ENCODE measurements at regions not wholly inside any gene's neighbourhood (a gene's known extent, or its start where the extent isn't known, plus 50 kb on each side); places are given as distances from the start of the nearest gene placed in this dataset.
"Not testable (repeated sequence)": the region's sequence is repeated elsewhere in the genome, so short reads cannot be mapped to it uniquely, and the experiment has no call there.

GRCh38 chr20:56723331-56723730 lies 94.2 kb downstream of the TFAP2C start:
- in situ Hi-C loops (cut with HindIII; ENCODE audit: low sequenced_read_pairs) = loop anchor here (5.0 kb wide), 1 partner anchor 74 kb away; no protein-coding TSS in a partner anchor

DNA sequence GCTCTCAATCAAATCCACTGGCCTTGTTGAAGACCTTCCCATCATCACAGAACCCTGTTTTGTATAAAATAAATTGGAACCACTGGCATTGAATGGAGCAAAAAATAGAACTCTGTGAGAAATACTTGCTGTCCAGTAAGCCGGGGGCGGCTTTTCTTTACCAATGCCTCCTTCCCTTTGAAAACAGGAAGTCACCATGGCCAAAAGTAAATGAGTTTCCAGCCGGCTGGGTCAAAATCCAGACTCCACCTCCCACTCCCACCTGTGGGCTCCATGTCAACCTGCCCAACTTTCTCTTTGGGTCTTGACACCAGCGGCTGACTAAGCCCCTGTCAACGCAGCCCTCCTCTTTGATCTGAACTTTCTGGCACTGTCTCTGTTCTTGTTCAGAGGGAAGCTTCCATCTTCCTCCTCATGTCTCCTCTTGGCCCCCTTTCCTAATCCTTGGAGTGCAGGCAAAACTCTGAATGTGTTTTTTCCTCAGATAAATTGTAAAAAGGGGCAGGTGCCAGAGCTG lies 95.2 kb downstream of the TFAP2C start:
- in situ Hi-C loops (cut with HindIII; ENCODE audit: low sequenced_read_pairs) = loop anchor here (5.0 kb wide), 1 partner anchor 73 kb away; no protein-coding TSS in a partner anchor

DNA sequence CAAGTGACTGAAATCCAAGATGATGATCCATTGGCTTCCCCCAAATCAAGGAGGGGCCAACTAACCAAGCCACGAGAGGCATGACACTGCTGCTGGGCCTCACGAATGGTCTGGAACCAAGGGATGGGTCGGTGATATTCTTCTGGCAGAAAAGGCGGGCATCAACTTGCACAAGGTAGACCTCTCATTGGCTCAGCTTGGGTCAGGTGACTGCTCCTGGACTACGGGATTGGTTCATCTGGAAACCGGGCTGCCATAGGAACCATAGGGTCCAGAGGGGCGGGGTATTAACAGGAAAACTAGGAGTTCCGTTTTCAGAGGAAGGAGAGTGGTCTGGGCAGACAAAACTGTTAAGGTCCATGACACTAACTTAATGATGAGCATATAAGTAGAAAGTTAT lies 100.9 kb downstream of the TFAP2C start:
- in situ Hi-C loops (cut with HindIII; ENCODE audit: low sequenced_read_pairs) = no loop called here

GRCh38 chr20:56730996-56731395 lies 101.9 kb downstream of the TFAP2C start:
- in situ Hi-C loops (cut with HindIII; ENCODE audit: low sequenced_read_pairs) = no loop called here

DNA sequence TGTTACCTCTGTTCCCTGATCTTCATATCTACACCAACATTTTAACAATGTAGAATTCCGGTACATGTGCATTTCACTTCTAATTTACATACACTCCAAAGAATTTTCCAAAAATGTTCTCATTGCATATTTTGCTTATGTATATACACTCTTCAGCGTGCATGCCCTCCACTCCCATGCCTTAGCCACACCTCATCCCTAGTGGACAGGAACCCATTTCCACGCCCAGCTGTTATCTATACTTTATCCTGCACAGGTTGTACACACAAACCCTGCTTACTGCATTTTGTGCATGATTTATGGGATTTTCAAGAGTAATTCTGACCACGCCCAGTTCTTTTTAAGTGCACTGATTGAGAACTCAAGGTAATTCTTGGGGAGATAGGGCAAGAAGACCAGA lies 102.4 kb downstream of the TFAP2C start:
- in situ Hi-C loops (cut with HindIII; ENCODE audit: low sequenced_read_pairs) = no loop called here

DNA sequence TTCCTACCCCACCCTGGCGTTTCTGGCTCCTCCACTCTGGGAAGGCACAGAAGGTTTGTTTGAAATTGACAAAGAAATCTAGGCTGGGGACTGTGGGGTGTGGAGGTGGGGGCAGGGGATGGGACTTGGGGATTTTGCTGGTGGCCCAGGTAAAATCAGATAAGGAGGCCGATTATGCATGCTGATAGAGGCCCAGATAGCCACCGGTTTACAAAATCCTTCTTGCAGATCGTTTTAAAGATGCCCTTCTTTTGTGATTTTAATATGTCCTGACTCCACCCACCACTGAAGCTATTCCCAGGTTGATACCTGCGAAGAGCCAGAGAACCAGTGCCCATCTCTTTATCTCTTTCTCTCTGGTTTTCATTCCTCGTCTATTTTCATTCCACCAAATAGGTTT lies 104.9 kb downstream of the TFAP2C start:
- in situ Hi-C loops (cut with HindIII; ENCODE audit: low sequenced_read_pairs) = no loop called here

- in situ Hi-C loops (cut with HindIII; ENCODE audit: low sequenced_read_pairs) = no loop called here
Measured at GRCh38 chr20:56735084-56735642, 106.1 kb downstream of the TFAP2C start.

- in situ Hi-C loops (cut with HindIII; ENCODE audit: low sequenced_read_pairs) = no loop called here
Measured at GRCh38 chr20:56736285-56736857, 107.3 kb downstream of the TFAP2C start.

DNA sequence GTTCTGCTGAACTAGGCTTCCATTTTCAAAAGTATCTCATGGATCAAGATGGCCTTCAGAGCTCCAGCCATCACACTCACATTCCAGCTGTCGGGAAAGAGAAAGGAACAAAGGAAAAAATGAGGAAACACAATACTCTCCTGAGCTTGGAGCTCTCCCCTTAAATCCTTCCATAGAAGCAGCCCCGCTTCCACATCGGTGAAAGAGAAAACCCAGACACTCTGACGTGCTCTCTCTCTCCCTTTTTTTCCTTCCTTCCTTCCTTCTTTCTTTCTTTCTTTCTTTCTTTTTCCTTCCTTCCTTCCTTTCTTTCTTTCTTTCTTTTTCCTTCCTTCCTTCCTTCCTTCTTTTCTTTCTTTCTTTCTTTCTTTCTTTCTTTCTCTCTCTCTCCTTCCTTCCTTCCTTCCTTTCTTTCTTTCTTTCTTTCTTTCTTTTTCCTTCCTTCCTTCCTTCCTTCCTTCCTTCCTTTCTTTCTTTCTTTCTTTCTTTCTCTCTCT lies 115.3 kb downstream of the TFAP2C start:
- in situ Hi-C loops (cut with HindIII; ENCODE audit: low sequenced_read_pairs) = not testable (repeated sequence)

DNA sequence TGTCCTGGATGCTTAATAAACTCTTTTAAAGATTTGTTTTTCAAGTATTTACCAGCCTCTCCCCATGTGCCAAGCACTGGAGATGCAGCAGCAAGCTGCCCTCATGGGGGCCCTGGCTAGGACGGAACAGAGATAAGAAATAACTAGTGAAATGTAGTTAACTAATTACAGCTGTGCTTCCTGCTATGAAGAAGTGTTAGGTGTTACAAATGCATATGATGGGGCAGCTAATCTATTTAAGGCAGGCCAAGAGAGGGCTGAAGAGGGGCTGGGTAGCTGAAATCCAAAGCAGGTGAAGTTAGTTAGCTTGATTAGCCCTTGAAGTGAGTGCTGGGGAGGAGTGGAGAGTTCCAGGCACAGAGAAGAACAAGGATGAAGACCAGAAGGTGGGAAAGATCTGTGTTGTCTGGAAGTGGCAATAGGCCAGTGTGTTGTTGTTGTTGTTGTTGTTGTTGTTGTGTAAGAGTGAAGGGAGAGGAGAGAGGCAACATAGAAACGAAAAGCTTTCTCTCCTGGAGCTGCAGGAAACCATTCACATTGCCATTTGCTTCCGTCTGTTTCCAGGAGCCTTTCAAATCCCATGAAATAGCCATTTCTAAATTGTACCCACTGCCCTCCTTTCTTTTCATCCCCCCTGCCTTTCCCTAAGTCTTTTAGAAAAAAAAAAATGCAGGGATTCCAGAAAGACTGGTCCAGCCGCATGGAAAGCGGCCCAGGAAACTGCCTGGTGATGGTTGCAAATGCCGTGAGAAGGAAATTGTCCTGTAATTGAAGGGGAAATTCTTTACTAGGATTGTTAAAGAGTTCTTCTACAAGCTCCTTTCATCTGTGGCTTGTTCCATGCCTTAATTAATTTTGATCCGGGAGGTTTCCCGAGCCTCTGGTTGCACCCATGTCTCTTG lies 119.6 kb downstream of the TFAP2C start:
- in situ Hi-C loops (cut with HindIII; ENCODE audit: low sequenced_read_pairs) = no loop called here

DNA sequence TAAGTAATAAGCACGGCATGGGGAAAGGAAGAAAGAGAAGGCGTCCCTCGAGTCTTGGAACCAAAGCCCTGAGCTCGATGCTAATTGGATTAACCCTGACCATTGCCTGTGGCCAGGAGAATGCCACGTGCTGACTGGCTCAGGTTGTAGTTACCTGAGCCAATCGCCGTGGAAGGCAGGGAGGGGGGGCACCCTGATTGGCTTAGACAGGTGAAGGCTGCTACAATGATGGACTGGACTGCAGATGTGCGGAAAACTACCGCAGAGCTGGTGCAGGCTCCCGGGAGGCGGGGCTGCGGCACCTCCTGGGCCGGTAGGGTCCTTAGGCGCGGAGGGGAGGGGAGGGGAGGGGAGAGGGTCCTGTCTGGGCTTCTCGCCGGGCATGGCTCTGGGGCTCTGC lies 121.3 kb downstream of the TFAP2C start:
- in situ Hi-C loops (cut with HindIII; ENCODE audit: low sequenced_read_pairs) = no loop called here

DNA sequence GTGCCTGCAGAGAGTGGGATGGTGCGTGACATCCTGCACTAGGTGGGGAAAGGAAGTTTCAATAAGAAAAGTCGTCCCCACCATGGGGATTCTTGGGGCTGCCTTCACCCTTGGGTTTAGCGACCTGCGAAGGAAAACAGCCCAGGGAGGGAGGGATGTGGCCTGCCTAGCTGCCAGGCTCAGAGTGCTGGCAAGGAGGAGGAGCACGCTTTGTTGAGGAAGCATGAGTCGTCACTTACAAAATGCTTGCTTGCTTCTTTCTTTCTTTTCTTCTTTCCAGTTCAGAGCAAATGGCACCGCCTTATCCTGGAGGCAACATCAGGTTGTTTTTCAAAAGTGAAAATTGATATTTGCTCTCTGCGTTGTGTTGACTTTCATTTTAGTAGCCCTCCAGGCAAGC lies 123.2 kb downstream of the TFAP2C start:
- in situ Hi-C loops (cut with HindIII; ENCODE audit: low sequenced_read_pairs) = no loop called here

- in situ Hi-C loops (cut with HindIII; ENCODE audit: low sequenced_read_pairs) = no loop called here
Measured at GRCh38 chr20:56755201-56755600, 126.1 kb downstream of the TFAP2C start.

DNA sequence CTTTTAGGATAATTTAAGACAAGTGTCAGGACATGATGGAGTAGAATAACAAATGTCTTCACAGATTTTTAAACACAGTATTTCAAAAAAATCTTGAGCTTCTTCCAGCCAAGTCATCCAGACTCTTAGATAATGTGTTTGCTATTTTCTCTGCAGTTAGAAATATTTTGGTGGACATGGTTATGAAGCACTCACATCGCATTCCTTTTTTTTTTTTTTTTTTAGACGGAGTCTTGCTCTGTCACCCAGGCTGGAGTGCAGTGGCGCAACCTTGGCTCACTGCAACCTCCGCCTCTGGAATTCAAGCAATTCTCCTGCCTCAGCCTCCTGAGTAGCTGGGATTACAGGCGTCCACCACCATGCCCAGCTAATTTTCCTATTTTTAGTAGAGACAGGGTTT lies 127.6 kb downstream of the TFAP2C start:
- in situ Hi-C loops (cut with HindIII; ENCODE audit: low sequenced_read_pairs) = not testable (repeated sequence)

DNA sequence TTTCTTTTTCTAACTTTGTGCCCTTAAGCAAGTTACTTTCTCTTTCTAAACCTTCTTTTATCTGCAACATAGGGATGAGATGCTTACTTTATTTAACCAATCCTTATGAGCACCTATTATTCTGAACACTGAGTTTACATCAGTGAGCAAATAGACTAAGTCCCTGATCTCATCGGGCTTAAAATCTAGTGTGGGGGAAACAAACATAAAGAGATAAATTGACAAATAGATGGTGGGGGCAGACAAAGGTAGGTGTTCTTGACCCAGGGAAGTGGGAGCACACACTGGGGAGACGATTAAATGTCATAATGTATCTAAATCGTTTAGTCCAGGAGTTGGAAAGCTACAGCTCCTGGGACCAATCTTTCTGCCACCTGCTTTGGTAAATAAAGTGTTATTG lies 129.6 kb downstream of the TFAP2C start:
- in situ Hi-C loops (cut with HindIII; ENCODE audit: low sequenced_read_pairs) = no loop called here

- in situ Hi-C loops (cut with HindIII; ENCODE audit: low sequenced_read_pairs) = no loop called here
Measured at GRCh38 chr20:56759741-56760278, 130.7 kb downstream of the TFAP2C start.

DNA sequence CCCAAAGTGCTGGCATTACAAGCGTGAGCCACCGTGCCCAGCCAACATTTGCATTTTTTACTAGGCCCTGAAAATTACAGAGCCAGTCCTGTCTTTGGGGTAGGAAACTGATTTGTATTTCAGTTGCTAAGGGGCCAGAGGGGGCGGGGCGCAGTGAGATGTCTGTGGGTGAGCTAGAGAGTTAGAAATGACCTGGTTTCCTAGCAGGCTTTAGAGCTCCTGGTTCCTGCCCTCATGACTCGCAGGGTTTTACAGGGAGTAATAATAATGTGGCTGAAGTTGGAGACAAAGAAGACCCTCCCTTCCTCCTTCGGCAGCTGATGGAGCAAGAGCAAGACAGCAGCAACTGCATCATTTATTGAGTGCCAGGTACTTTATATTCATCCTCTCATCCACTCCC lies 131.5 kb downstream of the TFAP2C start:
- in situ Hi-C loops (cut with HindIII; ENCODE audit: low sequenced_read_pairs) = no loop called here

- in situ Hi-C loops (cut with HindIII; ENCODE audit: low sequenced_read_pairs) = no loop called here
Measured at GRCh38 chr20:56761393-56761792, 132.3 kb downstream of the TFAP2C start.

DNA sequence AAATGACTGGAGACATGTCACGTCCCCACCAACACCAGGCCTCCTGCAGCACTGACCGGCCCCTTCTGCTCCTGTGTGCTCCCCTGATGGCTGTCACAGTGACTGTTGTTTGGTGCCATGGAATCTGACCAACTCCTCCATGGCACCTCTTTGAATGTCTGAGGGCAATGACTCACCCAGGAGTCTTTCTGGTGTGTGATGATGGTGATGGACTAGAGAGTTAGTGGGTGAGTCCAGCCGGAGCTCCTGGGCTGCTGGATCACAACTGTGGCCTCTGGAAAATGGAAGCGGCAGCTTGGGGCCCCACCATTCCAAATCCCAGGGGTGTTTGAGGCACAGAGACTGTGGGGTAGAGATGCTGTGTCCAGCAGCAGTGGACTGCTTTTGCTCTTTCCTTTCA lies 133.3 kb downstream of the TFAP2C start:
- in situ Hi-C loops (cut with HindIII; ENCODE audit: low sequenced_read_pairs) = no loop called here

DNA sequence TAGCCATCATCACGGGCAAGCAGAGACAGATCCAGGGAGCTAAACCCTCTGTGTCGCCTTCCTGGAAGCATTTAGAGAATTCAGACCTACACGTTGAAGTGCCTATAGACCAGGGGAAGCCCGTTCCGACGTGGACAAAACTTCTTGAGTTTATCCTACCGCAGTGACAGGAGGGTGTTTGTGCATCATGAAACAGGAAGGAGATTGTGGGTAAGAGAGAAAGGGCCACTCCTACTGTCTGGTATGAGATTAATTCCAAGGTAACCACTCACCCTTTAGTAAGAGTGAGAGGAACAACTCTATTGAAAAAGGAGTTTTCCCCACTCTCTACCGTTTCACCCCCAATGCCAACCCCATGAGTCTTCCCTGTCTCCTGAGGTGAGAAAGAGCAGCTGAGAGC lies 133.7 kb downstream of the TFAP2C start:
- in situ Hi-C loops (cut with HindIII; ENCODE audit: low sequenced_read_pairs) = no loop called here

DNA sequence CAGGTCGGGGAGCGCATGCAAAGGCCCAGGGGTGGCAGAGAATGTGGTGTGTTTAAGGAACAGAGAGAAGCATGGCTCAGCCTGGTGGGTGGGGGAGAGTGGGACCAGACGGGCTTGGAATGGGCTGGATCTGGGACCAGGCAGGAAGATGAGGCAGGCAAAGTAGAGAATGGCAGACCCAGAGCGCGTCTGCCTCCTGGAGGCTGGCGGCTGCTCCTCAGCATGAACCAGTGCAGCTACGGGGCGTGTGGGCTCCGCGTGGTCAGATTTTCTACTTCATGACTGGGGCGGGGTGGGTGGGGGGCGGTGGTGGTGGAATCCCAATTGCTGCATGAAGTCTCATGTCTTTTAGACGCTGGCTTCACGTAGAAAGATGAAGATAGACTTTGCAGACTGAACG lies 135.6 kb downstream of the TFAP2C start:
- in situ Hi-C loops (cut with HindIII; ENCODE audit: low sequenced_read_pairs) = no loop called here
